EH (cell line): ENCODE measurements at regions not wholly inside any gene's neighbourhood (a gene's known extent, or its start where the extent isn't known, plus 50 kb on each side); places are given as distances from the start of the nearest gene placed in this dataset.
"Not testable (repeated sequence)": the region's sequence is repeated elsewhere in the genome, so short reads cannot be mapped to it uniquely, and the experiment has no call there.

Experiments used
- DNase-seq: peaks from one replicate; pipeline ENCODE4 v3.0.0-alpha.2; 2015; ENCODE audit warnings: low read depth

DNA sequence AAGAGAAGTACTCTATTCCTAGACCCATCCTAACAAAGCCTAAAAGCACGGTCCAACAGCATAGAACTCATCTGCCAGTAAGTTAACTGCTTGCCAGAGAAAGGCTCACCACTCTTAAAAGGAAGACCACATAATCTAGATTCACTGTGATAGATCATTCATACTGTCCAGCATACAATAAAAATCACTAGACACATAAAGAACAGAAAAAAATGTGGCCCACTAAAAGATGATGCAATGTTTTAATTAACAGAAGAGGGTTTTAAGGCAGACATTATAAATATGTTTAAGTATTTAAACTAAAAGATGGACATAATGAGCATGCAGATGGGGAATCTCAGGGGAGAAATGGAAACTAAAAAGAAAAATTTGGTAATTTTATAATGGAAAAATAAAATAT is 157.5 kb upstream of the CDH4 start:
- DNase-seq: no peak

DNA sequence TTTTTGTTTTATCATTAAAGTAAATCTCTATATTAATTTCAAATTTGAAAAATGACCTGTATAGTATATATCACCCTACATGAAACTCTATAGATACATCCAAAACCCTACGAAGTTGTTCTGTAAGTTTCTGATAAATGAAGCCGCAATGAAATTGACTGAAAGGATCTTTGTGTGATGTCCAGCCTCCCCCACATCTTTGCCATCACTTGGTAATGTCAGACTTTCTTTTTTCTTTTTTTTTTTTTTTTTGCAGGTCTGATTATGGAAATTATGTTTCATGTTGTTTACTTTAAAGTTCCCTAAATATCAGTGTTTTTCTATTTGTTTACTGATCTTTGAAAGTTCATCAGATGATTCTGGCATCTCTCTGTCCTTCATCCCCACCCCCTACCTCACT is 155.6 kb upstream of the CDH4 start:
- DNase-seq: no peak

DNA sequence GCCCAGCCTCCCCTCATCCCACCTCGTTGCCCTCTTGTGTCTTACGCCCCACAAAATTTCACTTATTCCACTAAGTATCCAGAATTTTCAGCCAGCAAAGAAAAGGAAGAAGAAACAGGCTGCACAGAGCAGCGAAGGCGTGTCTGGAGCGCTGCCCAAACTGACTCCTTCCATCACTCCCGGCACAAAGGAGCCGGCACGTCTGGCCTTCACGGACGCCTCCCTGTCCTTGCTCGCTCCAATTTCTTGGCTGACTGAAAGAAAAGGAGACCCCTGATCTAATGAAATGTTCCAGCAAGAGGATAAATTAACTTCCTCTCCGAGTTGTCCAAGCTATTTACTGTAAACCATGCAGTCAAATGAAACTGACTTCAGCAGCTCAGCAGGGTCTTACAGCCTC is 152.3 kb upstream of the CDH4 start:
- DNase-seq: no peak

DNA sequence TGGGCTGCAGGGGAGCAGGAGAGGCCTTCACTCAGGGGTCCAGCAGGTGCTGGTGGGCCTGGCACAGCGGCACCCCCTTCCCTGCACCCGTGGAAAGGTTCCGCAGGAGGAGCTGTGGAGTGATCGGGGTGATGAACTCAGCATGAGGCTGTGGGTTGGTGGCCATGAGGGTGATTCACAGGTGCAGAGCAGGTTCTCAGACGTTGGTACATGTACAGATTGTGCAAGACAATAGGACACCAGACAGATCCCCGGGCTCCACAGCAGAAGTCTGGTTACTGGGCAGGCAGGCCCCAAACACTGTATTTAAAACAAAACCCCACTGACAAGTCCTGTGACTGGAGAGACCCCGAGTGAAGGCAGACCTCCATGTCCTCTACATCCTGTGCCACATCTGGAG is 151.6 kb upstream of the CDH4 start:
- DNase-seq: no peak

DNA sequence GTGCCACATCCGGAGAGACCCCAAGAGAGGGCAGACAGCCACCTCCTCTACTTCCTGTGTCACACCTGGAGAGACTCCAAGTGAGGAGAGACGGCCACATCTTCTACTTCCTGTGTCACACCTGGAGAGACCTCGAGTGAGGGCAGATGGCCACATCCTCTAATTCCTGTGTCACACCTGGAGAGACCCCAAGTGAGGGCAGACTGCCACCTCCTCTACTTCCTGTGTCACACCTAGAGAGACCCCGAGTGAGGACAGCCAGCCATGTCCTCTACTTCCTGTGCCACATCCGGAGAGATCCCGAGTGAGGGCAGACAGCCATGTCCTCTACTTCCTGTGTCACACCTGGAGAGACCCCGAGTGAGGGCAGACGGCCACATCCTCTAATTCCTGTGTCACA is 150.7 kb upstream of the CDH4 start:
- not testable (repeated sequence) for DNase-seq

DNA sequence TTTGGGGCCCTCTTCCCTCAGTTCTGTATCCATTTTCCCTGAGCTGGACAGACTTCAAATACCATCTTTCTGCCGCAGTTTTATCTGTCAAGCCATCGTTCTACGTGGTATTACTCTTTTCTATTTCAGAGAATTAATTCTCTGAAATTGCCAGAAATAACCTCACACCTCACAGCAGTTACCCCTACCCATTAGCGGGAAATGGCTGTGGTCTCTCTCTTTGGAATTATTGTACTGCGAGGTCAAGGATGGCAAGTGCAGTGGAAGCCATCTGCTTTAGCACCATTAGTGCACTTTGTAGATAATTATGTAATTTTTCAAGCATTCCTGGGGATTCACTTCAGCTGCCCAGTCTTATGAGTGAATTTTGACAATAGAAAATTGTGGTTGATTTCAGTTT is 147.8 kb upstream of the CDH4 start:
- DNase-seq: no peak

DNA sequence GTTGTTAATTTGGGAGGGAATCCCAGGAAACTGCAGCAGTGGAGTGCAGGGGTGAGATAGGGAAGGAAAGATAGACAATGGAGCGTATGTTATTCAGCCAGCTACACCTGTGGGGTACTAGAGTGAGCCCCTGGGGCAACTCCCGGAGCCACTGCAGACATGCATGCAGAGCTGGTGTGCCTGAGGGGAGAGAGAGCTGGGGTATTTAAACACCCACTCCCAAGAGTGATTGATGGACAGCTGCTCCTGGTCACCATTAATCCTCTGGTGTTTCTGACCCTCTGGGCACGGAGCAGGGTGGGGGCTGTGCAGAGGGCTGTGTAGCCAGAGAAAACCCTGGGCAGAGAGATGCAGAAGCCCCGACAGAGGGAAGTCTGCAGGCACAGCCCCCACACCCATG is 146.7 kb upstream of the CDH4 start:
- no peak for DNase-seq

DNA sequence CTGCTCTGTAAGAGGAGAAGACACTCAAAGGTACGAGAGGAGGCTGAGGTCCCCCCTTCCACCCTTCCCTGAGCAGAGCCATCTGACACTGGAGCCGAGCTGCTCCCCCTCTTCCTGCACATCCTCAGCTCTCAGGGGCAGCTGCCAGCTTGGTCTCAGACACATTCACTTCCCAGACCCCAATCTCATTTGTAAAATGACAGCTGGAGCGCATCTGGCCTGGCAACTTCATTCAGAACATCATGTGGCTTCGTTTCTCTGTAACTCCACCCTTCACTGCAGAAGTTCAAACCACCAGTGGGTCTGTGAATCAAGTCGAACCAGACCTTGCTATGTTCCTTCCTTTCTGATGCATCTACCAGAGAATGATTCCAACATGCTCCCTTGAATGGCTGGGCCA is 145.6 kb upstream of the CDH4 start:
- DNase-seq: no peak

DNA sequence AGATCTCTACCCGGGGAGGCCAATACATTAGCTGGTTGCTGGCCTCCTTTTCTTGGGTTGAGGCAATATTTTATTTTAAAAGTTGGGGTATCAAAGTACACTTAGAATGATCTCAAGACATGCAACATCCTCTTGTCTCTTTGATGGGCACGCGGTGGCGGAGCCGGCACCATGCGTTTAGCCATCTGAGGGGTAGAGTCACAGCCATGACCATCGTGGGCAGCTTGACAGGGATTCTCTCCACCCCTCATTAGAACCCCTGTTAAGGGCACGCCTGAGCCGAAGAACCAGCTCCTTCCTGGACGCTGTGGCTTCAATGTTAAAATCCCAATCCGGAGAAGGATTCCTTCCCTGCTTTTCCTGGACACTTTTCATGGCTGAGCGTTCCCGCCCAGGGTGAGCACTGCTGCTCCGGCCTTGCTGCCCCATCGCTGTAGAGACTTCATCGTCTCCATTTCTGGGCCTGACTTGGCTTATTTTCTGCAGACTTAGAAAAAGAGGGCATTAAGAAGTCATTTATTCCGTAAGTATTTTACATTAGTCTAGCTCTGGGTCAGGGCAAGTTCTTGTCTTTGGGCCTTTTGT is 142.7 kb upstream of the CDH4 start:
- DNase-seq: no peak

DNA sequence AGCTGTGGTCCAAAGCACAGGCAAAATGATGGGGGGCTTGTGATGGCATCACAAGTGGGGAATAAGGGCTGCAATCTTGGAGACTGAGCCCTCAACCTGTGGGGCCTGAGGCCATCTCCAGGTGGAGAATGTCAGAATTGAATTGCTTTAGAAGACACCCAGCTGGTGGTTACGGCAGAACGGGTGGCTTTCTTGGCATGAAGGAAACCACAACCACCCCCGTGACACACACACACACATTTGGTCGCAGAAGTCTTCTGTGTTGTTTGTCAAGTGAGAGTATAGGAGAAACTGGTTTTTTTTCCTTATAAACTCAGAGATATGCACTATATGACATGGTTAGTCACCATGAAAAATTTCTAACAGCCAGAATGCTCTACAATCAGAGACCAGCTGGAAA is 139.5 kb upstream of the CDH4 start:
- DNase-seq: no peak

DNA sequence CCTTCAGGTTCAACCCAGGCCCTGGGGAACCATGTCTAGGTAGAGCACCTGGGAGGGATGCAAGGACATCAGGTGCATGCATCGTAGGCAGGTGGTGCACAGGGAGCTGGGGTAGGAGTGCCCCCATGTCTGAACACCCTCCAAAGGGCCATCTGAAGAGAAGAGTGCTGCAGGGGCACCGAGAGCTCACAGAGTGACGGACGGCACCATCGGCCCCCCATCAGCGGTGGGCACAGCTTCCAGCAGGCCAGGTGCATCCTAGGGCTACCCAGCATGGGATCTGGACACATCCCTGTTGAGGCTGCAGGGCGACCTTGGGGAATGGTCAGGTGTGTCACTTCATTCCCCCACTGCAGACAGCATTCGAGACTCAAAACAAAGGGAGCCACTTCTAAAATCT is 138.3 kb upstream of the CDH4 start:
- no peak for DNase-seq

DNA sequence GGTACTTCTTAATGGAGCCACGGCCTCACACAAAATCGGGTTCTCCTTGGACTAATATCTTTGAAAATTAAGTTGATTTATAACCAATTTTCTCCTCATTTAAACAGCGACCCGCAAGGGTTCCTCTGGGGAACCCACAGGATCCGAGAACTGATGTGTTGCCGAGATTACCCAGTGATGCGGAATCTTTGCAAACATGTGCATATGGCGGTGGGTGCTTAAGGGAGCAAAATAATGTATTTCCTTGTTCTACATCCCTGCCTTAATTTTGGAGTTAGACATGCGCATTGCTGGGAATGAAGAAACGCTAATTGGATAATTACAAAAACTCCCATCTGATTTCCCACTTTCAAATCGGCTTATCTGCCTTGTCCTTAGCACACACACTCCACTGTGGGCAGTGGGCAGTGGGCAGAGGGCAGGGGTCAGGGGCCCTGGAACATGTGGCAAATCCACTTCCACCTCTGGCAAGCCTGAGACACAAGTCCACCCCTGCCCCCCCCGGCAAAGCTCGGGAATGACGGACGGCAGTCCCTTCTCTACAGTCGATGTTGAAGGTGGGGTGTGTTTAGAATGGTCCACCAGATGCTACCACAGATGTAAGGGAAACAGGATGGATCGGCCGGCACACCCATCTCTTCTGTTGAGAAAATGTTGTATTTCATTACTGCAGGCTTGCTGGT is 137.4 kb upstream of the CDH4 start:
- no peak for DNase-seq

DNA sequence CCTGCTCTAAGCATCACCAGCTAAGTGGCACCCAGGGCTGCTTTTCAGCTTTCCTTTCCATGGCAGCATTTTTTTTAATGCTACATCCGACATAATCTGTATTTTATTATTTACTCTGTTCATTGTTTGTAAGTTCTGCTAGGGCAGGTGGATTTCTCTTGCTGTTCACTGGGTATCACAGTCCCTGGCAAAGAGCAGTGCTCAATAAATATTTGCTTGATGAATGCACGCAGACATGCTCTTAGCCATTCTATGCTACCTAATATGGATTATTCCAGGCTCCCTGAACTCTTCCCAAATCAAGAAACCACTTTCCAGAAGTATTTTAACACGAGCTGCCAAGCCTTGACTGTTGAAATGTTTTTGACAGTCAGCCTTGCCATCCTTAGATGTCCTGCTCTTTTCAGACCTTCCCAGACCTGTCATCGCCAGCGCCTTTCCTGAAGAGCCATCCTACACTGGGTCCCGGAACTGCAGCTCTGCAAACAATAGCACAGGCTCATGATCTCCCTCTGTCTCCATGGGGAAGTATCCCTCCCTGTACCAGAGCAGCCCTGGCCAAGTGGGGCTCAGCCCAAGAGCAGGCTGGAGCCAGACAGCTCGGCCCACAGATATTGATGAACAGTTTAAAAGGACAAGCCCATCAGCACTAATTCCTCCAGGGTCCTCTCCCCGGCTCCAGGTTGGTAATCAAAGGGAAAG is 136.5 kb upstream of the CDH4 start:
- DNase-seq: no peak

DNA sequence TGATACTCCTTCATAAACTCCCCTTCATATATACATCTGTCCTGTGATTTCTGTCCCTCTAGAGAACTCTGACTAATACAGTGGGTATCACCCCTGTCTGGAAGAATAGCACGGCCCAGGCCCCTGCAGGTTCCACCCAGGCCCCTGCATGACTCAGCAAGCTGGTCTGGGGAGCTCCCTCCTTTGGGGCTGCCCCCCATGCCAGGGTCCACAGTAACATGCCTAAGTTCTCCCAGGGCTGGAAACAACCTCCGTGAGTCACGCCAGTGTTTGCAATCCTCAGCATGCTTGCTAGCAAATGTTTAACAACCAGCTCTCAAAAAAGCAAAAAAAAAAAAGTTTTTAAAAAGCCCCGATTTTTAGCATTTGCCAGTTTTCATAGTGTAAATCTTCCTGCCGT is 134.3 kb upstream of the CDH4 start:
- peak; percentile 30 for DNase-seq

DNA sequence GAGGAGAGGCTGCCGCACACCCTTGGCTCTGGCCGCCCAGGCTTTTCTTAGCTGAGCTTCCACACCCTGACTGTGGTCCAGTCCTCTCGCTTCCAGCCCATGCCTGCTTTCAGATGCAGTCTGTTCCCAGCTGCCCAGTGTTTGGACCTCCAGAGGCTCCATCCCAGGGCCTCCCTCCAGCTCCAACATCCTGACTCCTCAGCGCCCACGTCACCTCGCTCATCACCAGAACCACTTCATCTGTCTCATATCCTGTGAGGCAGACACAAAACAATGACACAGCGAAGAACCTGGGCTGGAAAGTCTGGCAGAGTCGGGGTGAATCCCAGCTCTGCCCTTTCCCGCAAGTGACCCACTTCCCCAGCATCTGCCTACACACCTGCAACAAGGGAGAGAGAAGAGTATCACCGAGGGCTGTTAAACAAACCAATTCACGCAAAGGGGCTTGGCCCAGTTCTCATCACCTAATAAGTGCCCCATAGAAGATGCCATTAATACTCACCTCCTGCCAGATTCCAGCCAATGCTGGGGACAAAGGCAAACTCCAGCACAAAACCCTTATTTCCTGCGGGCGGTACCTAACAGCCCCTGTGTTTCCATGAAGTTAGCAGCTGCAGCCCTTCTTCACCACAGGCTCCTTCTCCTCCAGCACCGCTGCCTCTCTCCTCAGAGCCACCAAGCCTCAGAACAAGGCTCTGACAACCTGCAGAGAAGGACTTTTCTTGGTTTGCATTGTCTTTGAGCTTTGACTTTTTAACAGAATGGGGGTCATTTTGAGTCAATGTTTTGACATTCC is 133.4 kb upstream of the CDH4 start:
- peak; percentile 35 for DNase-seq

DNA sequence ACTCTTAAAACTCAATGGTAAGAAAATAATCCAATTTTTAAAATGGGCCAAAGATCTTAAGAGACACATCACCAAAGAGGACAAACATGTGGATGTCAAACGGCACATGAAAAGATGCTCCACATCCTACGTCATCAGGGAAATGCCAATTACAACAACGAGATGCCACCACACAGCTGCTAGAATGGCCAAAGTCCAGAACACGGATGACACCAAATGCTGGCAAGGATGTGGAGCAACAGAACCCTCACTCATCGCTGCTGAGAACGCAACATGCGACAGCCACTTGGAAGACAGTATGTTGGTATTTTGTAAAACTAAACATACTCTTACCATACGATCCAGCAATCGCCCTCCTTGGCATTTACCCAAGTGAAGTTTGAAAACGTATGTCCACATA is 132.8 kb upstream of the CDH4 start:
- no peak for DNase-seq

DNA sequence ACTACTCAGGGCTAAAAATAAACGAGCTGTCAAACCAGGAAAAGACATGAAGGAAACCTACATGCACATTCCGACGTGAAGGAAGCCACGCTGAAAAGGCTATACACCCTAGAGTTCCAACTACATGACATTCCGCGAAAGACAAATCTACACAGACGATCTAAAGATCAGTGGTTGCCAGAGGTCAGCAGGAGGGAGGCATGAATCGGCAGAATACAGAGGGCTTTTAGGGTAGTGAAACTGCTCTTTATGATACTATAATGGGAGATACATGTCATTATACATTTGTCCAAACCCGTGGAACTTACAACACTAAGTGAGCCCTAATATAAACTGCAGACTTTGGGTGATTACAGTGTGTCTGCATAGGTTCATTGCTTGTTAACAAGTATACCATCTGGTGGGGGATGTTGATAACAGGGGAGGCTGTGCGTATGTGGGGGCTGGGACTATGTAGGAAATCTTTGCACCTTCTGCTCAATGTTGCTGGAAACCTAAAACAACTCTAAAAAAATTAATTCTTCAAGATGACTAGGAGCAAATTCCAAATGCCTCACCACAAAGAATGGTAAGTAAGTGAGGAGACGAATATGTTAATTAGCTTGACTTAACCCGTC is 132.2 kb upstream of the CDH4 start:
- DNase-seq: no peak

DNA sequence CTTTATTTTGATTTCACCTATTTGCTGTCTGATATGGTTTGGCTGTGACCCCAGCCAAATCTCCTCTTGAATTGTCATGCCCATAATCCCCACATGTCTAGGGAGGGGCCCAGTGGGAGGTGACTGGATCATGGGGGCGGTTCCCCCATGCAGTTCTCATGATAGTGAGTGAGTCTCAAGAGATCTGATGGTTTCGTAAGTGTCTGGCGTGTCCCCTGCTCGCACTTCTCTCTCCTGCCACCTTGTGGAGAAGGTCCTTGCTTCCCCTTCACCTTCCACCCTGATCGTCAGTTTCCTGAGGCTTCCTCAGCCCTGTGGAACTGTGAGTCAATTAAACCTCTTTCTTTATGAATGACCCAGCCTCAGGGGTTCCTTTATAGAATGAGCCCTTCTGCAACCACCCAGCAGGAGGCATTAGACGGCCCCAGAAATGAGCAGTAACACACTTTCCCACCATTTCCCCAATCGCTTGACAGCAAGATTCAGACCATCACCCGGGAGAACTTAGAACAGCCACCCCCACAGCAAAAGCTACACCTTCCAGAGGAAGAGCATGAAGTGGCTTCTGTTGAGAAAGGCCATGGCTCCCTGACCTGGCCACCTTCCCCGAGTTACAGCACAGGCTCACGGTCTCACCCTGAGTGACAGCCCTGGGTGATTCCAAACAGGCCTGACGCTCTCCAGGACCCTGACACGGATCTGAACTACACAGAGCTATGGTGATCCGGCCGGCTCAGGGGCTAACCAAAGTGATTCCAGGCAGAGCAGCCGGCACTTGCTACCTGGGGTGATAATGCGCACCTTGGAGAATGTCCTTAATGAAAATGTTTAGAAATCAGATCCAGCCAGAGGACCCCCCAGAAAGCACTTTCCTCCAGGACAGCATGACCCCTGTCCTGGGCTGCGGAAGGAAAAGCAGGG is 131.2 kb upstream of the CDH4 start:
- DNase-seq: peak; percentile 62

DNA sequence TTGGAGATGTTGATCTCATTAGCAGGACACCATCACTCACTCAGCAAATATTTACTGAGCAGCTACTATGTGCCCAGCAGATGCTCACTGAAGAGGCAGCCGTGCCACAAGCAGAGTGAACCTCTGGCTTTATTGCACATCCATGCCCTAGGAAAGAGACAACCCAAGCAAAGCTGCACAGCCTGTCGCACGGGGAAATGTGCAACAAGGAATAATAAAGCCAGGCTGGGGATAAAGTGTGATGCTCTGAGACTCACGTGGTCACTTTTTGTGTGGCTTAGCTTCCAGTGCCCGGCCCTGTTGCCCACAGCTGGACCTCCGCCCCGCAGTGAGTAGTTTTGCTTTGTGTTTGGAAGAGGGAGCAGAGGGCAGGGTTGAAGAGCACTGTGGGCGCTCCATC is 130.4 kb upstream of the CDH4 start:
- no peak for DNase-seq

DNA sequence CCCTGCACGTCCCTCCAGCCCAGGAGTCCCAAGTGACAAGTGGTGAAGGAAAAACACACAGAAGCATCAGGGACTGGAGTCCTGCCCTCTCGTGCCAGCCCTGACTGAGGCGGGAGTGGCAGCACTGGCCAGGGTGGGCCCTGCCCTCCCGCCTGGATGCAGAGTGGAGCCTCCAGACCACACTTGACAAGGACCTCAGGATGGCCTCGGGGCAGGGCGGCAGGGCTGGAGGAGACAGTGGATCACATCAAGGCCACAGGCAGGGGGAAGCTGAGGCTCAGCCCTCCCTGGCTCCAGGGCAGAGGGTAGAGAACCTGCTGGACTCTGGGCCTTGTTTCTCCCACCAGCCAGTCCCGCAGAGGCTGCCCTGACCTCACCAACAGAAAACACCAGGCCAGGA is 128.8 kb upstream of the CDH4 start:
- no peak for DNase-seq

DNA sequence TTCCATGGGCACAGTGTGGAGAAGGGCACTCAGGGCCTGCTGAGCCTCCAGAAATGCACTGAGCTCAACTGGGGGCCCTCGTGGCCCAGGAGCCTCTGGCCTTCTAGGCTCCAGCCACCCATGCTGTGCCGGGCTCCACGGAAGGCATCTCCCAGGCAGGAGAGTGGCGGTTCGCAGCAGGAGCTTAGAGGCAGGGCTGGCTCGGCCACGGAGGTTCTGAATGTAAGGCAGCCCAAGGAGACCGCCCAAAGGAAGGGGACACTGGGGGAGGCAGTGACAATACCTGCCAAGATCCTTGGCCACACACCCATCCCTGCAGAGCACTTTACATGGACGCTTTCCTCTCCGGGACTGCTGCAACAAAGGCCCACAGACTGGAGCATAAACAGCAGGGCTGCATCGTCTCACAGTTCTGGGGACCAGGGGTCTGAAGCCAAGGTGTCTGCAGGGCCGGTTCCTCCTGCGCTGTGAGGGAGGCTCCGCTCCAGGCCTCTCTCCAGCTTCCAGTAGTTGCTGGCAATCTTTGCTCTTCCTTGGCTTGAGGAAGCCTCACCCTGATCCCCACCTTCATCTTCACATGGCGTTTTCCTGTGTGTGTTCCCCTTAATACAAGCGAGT is 128.2 kb upstream of the CDH4 start:
- DNase-seq: no peak
